ENCODE measurements at regions not wholly inside any gene's neighbourhood (a gene's known extent, or its start where the extent isn't known, plus 50 kb on each side); places are given as distances from the start of the nearest gene placed in this dataset.
A peak's percentile ranks its signal among the peaks of the same experiment; 100 is the strongest.

DNA sequence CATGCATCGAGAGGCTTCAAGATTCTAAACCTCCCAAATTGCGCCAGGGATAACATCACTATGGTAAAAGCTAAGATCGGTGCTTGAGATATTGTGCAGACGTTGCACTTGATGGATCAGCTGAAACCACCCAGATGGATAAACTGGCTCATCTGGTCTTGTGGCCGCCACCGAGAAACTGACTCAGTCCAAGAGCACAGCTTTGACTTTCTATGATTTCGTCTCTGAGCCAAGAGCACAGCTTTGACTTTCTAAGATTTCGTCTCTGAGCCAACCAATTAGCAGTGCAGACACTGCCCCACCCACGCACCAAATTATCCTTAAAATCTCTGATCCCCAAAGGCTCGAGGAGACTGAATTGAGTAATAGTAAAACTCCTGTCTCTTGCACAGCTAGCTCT is 687.2 kb downstream of the FAM133A start:
- no peak for ATAC-seq

DNA sequence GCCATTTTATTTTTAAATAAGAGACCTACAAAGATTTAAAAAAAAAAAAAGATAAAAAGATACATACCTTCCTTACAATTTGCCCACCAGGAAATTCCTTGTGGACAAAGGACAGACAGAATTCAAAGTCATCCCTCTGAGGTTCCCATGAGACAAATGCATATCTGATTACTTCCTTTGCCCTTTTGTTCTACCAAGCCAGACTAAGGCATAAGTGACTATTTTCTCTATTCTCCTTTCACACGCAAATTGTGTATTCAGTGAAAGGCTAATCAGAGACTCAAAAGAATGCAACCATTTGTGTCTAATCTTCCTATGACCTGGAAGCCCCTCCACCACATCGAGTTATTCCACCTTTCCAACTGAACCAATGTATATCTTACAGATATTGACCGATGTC is 691.7 kb downstream of the FAM133A start:
- ATAC-seq, result no peak

DNA sequence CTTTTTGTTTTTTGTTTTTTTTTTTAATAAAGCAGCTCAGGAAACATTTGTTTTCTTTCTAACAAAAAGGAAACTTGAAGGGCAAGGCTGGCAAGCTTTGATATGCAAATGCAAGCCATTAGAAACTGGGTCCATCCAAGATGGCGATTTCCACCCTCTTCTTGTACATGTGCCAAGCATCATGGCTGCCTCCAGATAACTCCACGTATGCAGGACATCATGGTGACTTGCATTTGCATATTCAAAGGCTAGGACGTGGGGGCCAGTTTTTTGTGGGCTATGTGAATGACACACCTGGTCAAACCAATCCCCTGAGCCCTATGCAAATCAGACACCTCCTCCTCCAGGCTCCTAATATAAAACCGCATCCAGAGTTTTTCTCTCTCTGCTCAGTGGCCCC is 692.6 kb downstream of the FAM133A start:
- ATAC-seq, result no peak

DNA sequence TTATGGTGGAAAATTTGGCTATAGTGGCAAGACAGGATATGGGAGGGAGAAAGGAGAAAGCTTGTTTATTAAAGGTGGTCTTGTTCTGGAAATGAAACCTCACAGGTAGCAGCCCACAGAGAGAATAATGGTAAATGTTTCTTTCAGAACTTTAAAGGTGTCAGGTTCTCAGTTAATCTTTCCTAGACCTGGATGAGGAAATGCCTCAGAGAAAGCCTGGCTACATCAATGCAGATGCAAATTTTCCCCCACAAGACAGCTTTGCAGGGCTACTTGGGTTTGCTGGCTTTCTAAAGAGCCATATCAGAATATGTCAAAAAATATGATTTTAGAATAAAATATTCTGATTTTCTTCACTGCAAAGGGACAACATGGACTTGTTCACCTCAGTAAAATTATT is 715.0 kb downstream of the FAM133A start:
- ATAC-seq, result no peak

DNA sequence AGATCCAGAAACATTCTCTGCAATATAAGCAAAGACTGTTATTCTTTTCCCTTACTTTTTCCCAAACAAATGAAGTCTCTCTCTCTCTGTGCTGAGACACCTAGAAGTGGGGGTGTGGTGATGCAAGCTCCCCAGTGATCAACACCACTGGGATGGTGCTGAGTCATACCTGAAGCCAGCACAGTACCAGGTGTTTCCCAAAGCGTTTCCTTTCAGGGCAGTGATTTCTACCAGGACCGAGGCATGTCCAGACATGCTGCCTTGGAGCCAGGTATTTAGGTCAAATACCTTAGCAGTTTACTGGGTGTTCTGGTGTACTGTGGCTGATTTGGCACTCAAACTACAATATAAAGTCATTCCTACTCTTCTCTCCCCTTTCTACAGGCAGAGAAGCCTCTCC is 726.5 kb downstream of the FAM133A start:
- peak; percentile 98 for ATAC-seq

DNA sequence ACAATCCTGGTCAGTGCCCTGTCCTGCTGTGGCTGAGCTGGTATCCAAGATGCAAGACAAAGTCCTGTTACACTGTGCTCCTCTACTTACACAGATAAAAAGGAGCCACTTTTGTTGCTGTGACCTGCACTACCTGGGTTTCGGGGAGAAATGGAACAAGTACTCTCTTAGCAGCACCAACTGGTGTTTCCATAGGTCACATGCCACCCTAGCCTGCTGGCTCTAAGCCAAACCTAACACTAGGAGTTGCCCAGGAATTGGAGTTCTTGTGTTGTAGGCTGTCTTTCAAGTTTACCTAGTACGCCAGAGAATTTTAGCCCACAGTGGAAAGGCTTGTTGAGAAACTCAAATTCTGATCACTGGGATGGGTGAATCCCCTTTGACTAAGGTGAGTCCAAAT is 727.4 kb downstream of the FAM133A start:
- ATAC-seq, result peak; percentile 47

DNA sequence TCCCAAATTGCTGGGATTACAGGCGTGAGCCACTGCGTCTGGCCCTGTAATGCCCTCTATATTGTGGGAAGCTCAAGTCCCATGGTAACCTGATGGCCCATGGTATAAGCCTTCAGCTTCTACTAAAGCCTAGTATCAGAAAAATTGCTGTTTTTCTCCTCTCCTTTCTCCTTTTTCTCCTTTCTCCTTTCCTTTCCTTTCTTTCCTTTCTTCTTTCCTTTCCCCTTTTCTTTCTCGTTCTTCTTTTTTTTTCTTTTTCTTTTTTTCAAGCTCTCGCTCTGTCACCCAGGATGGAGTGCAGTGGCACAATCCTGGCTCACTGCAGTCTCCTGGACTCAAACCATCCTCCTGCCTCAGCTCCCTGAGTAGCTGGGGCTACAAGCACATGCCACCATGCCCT is 740.7 kb downstream of the FAM133A start:
- no peak for ATAC-seq

DNA sequence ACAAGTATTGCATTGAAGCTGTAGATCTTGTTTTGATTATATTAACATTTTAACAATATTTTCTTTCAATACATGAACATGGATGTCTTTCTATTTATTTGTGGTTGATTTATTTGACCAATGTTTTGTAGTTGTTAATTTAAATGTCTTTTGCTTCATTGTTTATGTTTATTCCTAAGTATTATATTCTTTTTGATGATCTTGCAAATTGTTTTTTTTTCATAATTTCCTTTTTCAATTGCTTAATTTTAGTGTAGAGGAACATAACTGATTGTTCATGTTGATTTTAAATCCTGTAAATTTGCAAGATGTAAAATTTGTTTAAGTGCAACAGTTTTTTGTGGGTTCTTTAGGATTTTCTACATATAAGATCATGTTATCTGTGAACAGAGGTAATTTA is 744.1 kb downstream of the FAM133A start:
- no peak for ATAC-seq

DNA sequence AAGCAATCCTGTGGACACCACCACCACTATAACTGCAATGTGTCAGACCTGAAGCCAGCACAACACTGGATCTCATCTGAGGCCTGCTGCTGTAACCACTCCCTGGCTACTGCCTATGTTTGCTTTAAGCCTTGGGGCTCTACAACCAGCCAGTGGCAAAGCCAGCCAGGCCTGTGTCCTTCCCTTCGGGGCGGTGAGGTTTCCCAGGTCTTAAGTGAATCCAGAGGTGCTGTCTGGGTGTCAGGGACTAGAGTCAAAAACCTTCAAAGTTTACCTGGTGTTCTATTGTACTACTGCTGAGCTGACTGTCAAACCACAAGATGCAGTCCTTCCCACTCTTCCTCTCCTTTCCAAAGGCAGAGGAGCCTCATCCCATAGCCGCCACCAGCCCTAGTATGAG is 750.5 kb downstream of the FAM133A start:
- ATAC-seq, result no peak

DNA sequence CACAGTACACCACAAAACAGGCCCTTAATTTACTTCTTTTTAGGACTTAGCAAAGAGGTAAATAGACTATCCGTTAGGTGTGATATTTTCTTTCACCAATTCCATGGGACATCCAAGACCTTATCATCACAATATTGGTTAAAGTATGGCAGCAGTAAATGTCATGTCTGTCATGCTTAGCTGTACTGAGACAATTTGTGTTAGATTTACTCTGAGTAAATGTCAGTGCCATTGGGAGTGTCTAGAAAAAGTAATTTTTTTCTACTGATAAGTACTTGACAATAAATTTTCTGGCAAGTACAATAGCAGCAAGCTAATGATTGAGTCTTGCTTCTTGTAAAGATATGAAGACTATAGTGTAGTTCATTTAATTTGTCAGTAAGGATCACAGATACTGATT is 756.1 kb downstream of the FAM133A start:
- no peak for ATAC-seq

DNA sequence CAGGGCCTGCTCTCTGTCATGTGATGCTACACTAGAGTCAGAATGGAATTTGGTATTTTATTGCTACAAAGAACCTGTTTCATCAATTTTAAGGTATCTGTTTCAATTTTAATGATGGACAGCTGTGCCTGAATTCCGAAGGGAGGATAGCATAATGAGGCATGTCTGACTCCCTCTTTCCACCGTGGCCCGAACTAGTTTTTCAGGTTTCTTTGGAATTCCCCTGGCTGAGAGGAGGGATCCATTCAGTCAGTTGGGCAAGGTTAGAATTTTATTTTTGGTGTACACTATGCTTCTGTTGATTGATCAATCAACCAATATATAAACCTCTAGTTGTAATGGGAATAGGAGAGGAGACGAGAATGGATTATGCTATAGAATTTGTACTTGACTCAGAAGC is 761.8 kb downstream of the FAM133A start:
- ATAC-seq, result no peak

DNA sequence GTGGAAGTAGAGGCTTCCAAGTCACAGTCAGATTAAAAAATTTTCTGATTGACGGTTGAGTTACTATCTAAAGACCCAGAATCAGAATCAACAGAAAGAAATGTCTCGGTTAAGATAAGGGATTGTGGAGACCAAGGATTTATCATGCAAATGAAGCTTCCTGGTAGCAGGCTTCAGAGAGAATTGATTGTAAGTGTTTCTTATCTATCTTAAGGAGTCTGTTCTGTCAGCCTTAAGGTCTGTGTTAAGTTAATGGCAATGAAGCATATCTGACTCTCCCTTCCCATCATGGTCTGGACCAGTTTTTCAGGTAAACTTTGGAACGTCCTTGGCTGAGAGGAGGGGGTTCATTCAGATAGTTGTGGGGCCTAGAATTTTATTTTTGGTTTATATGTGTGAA is 780.2 kb downstream of the FAM133A start:
- no peak for ATAC-seq

DNA sequence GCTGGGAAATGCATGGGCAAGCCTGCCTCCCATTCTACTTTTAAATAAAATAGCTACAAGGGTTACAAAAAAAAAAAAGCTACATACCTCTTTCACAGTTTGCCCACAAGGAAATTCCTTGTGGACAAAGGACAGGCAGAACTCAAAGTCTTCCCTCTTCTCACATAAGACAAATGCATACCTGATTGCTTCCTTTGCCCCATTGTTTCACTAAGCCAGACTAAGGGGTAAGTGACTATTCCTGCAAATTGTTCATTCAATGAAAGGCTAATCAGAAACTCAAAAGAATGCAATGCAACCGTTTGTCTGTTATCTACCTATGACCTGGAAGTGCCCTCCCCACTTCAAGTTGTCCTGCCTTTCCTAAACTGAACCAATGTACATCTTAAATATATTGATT is 780.6 kb downstream of the FAM133A start:
- no peak for ATAC-seq

DNA sequence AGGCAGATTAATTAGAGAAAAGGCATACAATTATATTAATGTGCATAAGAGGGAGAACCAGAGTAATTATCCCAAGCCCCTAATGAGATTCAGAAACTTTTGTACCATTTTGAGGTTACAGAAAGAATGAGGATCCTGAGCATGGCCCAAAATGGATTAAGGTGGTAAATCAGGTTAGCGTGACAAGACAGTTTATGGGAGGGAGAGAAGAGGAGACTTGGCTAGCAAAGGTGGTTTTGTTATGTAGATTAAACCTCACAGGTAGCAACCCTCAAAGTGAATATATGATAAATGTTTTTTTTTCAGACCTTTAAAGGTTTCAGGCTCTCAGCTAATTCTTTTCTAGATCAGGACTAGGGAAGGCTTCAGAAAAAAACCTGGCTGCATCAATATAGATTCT is 781.8 kb downstream of the FAM133A start:
- ATAC-seq, result no peak

DNA sequence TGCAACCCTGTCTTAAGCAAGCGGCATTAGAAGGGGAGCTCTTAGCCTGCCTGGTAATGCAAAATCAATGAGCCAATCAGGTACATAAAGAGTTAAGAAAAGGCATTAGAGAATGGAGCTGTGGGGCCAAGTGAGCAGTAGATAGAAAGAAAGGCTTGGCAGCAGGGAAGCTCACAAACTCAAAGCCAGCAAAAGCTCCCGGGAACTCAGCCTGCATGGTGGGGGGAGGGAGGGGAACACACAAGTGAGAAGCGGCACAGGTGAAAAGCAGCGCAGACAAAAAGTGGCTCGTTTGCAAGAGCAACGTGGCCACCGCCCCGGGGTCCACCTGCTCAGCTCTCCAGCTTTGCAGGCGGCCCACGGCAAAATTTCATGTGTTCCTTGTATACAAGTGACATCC is 818.5 kb downstream of the FAM133A start:
- no peak for ATAC-seq

DNA sequence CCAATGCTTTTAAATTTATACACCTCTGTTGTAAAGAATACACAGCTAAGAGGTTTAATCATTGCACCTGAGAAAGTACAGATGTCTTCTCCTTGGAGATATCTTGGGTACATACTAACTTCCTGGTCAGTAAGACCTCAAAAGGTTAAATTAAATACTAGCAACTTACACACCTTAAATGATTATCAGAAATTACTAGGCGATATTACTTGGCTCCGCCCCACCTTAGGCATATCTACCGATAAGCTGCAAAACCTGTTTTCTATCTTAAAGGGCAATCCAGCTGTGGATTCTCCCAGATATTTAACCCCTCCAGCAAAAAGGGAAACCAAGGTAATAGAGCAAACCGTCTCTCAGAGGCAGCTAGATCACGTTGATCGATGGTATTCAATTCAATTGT is 819.4 kb downstream of the FAM133A start:
- ATAC-seq, result no peak

DNA sequence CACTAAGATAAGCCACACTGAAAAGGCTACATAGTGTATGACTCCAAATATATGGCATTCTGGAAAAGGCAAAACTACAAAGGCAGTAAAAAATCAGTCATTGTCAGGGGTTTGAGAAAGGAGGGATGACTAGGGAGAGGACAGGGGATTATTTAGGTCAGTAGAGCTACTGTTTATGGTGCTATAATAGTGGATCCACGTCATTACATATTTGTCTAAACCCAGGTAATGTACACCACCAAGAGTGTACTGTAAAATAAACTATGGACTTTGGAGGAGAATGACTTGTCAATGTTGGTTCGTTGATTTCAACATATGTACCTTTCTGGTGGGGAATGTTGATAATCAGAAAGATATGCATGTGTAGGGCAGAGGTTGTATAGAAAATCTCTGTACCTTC is 837.6 kb downstream of the FAM133A start:
- no peak for ATAC-seq

DNA sequence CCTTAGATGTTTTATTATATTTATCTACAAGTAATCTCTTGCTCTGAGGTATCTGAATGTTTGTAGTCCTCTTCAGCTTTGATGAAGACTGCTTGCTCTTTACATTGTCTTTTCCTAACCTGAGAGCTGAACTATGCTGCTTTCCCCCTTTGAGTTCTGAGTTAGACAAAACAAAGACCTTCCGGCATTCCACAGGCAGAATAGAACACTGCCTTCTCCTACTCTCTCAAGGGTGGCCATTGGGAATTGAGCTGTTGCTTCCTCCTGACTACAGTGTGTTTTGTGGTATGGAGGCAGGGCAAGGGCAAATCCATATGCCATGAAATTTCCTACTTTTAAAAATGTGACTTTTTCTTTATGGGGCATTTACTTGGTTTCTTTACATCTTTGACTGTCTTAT is 841.0 kb downstream of the FAM133A start:
- ATAC-seq, result no peak

DNA sequence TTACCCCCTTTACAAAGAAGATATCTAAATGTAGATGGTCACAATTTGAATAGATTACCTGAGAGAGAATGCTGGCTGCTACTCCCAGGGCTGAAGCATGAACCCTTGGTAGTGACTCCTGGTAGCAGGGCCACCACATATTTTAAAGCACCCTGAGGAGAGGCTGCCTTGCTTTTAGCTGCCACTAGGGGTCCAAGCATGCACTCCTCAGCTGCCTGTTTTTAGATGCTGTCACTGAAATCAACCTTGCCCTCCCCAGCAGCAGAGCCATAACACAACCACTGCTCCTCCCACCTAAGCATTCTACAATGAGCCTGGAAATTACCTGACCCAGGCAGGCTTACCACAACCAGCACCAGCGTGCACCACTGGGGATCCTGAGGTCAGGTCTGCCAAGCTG is 850.9 kb downstream of the FAM133A start:
- no peak for ATAC-seq

DNA sequence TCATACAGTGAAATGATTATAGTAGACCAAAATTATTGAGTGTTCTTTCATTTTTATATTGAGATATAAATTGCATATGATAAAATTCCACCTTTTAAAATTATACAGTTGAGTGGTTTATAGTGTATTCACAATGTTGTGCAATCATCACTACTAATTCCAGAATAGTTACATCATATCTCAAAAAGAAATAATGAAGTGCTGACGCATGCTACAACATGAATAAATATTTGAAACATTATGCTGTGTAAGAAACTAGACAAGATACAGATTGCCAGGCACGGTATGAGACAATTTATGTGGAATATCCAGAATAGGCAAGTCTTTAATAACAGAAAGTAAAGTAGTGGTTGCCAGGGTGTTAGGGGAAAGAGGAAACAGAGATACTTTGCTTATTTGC is 871.7 kb downstream of the FAM133A start:
- ATAC-seq, result no peak

DNA sequence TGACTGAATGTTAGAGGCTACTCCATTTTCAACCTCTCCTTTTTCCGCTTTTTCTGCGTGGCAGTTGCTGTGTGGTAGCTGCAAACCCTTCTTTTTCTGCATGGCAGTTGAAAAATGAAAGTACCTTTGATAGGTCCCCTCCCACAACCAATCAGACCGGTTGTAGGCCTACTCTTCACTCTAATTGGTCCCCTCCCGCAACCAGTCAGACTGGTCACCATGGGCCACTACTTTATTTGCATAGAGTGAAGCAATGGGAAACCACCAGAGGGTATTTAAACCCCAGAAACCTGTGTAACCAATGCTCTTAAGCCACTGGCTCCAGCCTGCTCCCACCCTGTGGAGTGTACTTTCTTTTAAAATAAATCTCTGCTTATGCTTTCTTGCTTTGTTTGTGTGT is 877.8 kb downstream of the FAM133A start:
- no peak for ATAC-seq

DNA sequence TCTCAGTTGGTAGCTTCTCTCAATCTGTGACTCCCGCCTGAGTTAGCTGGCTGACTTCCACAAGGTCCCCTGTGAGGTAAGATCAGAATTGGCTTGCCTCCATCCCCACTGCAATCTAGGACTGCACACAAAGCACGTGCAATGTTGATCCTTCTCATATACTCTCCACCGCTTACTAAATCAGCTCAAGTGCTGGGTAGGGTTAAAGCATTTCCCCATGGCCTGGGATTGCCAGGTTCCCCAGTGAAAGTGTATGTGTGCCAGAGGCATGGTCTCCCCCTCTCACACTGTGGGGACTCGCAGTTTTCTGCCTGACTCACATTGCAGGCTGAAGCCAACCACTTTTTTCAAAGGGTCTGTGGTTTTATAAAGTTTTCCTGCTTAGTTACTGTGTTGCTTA is 886.9 kb downstream of the FAM133A start:
- no peak for ATAC-seq

DNA sequence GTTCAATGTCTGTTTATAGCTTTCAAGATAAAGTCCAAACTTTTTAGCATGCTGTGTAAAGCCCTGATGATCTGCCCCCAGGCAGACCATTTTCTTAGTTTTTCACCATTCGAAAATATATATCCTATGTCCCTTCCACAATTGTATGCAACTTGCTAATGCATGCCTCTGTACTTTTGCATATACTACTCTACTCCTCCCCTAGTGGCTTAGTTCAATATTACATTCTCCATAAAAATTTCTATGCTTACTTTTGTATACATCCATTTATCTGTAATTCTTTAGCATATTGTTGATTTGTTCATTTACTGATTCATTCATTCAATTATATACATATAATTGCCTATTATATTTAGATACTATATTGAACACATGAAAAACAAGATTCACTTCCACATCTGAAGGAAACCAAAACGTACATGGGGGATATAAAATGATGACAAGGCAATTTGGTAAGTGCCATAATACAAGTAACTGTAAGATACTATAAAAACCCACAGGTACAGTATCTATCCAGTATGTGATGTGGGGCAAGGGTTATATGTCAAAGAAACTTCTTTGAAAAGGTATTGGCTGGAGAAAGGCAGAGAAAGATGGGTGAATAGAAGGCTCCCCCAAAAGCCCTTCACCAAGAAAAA is 902.5 kb downstream of the FAM133A start:
- no peak for ATAC-seq

DNA sequence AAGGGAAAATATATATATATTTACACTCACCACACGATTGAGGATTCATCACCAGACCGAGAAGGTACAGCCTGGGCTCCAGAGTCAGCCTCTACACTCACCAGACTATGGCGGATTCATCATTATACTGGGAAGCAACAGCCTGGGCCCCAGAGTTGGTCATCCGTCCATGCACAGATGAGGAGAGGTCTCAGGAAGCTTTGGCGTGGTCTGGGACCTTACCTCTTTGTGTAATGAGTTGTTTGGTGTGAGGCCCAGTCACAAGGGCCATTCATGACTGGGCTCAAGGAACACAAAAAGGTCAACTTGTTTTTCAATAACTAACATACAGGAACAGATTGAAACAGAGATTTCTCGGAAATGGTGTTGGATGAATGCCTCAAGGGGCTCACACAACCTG is 926.1 kb downstream of the FAM133A start:
- ATAC-seq, result no peak

DNA sequence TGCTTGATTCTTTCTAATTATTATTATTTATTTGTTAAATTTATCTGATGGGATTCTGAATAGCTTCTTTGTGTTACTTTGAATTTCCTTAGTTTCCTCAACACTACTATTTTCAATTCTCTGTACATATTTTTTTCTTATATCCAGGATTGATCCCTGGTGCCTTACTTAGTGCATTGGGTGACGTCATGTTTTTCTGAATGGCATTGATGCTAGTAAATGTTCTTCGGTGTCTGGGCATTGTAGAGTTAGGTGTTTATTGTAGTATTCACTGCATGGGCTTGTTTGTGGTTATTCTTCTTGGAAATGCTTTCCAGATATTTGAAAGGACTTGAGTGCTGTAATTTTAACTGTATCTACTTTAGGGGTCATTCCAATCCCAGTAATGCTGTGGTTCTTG is 938.1 kb downstream of the FAM133A start:
- ATAC-seq, result no peak

DNA sequence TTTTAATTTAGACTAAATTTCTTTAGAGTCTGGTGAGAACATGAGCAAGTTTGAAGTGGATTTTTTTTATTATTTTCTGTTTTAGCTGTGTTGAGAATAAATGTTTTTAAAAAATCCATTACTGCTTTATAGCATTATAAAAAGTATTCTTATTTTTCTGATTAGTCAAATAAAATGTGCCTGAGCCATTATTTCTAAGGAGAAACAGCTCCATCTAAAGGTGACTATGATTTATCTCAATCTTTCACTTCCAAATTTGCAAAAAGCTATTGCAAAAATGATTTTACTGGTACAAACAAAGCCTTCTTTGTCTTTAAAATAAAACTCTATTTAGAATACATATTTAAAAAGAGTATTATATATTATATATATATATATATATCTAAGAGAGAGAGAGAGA is 959.2 kb downstream of the FAM133A start:
- no peak for ATAC-seq
